DND-41 (cell line): ENCODE measurements at regions not wholly inside any gene's neighbourhood (a gene's known extent, or its start where the extent isn't known, plus 50 kb on each side); places are given as distances from the start of the nearest gene placed in this dataset.
"Not testable (repeated sequence)": the region's sequence is repeated elsewhere in the genome, so short reads cannot be mapped to it uniquely, and the experiment has no call there.

Source experiments
- ATAC-seq: fragments of 200-7000 bp; cut with Tn5 transposase; 3 replicates; pipeline ENCODE4 v1.9.1; 2021; ENCODE audit warnings: low read depth; ENCODE audit not compliant: insufficient read depth
- DNase-seq: peaks from one replicate; pipeline ENCODE4 v3.0.0-alpha.2; 2020
- H2AFZ ChIP-seq: 2 replicates; pipeline ENCODE4 v1.6.0; 2012; ENCODE audit warnings: low read depth, low read length
- H3K27ac ChIP-seq: 2 replicates; pipeline ENCODE4 v1.5.1; 2012; ENCODE audit warnings: low read length, inconsistent platforms
- H3K27me3 ChIP-seq: fragments of 200-600 bp; sonication (generic); 2 replicates; pipeline ENCODE4 v1.6.0; 2012; ENCODE audit warnings: low read length, mild to moderate bottlenecking, inconsistent platforms; ENCODE audit not compliant: insufficient read depth, poor library complexity
- H3K36me3 ChIP-seq: 2 replicates; pipeline ENCODE4 v1.5.1; 2012; ENCODE audit warnings: low read length, inconsistent platforms; ENCODE audit not compliant: insufficient read depth
- H3K4me1 ChIP-seq: 2 replicates; pipeline ENCODE4 v1.5.1; 2012; ENCODE audit warnings: mild to moderate bottlenecking, low read length; ENCODE audit not compliant: insufficient read depth
- H3K4me2 ChIP-seq: 2 replicates; pipeline ENCODE4 v1.6.0; 2012; ENCODE audit warnings: mild to moderate bottlenecking, moderate library complexity, low read length, inconsistent platforms; ENCODE audit not compliant: insufficient read depth
- H3K4me3 ChIP-seq, 2 experiments: fragments of 200-600 bp in 1 of 2; shearing (Covaris generic) in 1 of 2; 2 replicates each; pipeline ENCODE4 v1.5.1; 2012 to 2016; ENCODE audit warnings: inconsistent platforms in 2 of 2, low read length in 2 of 2, mild to moderate bottlenecking in 2 of 2, low read depth in 1 of 2, moderate library complexity in 1 of 2
- H3K79me2 ChIP-seq: 2 replicates; pipeline ENCODE4 v1.6.0; 2012; ENCODE audit warnings: low read length, inconsistent platforms; ENCODE audit not compliant: insufficient read depth
- H3K9ac ChIP-seq: 2 replicates; pipeline ENCODE4 v1.6.0; 2012; ENCODE audit warnings: low read depth, mild to moderate bottlenecking, inconsistent platforms, low read length, moderate library complexity
- H3K9me3 ChIP-seq: 2 replicates; pipeline ENCODE4 v1.5.1; 2012; ENCODE audit warnings: low read length, moderate library complexity, mild to moderate bottlenecking, inconsistent platforms; ENCODE audit not compliant: insufficient read depth, severe bottlenecking
- H4K20me1 ChIP-seq: 2 replicates; pipeline ENCODE4 v1.6.0; 2012; ENCODE audit warnings: low read length; ENCODE audit not compliant: insufficient read depth
- EZH2 ChIP-seq: IDR thresholded peaks from 3 replicates; pipeline ENCODE4 v1.6.1; 2012; ENCODE audit warnings: borderline replicate concordance, low read depth, mild to moderate bottlenecking, moderate library complexity, low read length, inconsistent platforms; ENCODE audit not compliant: severe bottlenecking
- TF ChIP-seq, protein P1 (sequence below): IDR thresholded peaks from 2 replicates; pipeline ENCODE4 v1.5.1; 2012; ENCODE audit warnings: borderline replicate concordance, low read length, moderate library complexity, mild to moderate bottlenecking; ENCODE audit not compliant: poor library complexity, severe bottlenecking; ENCODE audit errors: extremely low read depth

DNA sequence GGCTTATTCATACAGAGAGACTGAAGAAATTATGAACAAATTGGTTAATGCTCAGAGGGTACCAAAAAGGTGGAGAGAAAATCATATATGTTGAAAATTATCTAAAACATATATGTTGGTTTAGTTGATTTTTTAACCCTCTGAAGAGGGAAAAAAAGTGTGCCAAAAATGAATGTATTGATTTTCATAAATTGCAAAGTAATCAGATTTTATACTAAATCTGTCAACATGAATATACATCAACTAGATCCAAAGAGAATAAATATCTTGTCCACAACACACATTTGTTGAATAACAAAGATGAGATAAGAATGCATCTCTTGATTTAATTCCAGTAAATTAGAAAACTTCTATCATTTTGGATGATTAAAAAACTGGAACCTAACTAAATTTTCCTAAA, 125.3 kb upstream of the TACR3 start:
- Histone ChIP-seq H4K20me1 (no peaks in the 10 kb centered on the region), H3K4me2 (no peak overlapping the region), H2AFZ (no peak overlapping the region), H3K4me1 (no peaks in the 10 kb centered on the region), H3K27me3 (no peaks in the 10 kb centered on the region), H3K36me3 (no peaks in the 10 kb centered on the region), H3K9me3 (no peaks in the 10 kb centered on the region), H3K4me3 (no peak overlapping the region), H3K9ac (no peak overlapping the region), H3K27ac (no peak overlapping the region), H3K79me2 (no peaks in the 10 kb centered on the region)
- TF ChIP-seq, protein P1, sequence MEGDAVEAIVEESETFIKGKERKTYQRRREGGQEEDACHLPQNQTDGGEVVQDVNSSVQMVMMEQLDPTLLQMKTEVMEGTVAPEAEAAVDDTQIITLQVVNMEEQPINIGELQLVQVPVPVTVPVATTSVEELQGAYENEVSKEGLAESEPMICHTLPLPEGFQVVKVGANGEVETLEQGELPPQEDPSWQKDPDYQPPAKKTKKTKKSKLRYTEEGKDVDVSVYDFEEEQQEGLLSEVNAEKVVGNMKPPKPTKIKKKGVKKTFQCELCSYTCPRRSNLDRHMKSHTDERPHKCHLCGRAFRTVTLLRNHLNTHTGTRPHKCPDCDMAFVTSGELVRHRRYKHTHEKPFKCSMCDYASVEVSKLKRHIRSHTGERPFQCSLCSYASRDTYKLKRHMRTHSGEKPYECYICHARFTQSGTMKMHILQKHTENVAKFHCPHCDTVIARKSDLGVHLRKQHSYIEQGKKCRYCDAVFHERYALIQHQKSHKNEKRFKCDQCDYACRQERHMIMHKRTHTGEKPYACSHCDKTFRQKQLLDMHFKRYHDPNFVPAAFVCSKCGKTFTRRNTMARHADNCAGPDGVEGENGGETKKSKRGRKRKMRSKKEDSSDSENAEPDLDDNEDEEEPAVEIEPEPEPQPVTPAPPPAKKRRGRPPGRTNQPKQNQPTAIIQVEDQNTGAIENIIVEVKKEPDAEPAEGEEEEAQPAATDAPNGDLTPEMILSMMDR: no peak
- no peak for TF ChIP-seq EZH2
- no peak for DNase-seq
- no peak for ATAC-seq

DNA sequence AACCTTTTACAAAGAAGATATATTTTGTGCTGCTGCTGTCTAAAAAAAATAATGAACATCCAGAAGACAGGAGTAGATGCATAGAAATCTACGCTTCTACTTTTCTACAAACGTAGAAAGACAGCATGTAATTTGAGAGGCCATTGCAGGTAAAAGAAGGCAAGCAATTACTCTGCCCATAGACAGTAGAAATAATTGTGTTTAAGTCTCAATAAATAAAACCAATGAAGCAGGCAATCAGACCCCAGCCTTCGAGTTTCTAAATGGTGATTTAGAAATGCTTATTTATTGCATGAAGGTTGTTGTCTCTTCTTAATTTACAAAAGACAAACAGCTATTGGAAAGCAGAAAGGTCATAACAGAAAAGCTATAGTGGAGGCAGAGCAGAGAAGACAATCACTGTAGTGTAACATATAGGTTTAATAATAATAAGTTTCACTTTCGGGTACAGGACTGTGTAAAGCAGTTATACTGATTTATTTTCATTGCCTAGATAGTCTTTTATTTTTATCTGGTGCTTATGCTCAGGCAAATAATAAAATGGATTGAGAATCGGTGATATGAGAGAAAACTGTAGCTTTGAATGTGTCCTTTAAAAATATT, 123.0 kb upstream of the TACR3 start:
- no peak for ATAC-seq
- Histone ChIP-seq H3K4me3 (no peak overlapping the region), H3K79me2 (no peaks in the 10 kb centered on the region), H3K9ac (no peak overlapping the region), H3K36me3 (no peaks in the 10 kb centered on the region), H3K4me2 (no peak overlapping the region), H3K27ac (no peak overlapping the region), H3K27me3 (no peaks in the 10 kb centered on the region), H3K9me3 (no peaks in the 10 kb centered on the region), H2AFZ (no peak overlapping the region), H3K4me1 (no peaks in the 10 kb centered on the region), H4K20me1 (no peaks in the 10 kb centered on the region)
- DNase-seq: no peak
- TF ChIP-seq, protein P1: no peak
- no peak for TF ChIP-seq EZH2

DNA sequence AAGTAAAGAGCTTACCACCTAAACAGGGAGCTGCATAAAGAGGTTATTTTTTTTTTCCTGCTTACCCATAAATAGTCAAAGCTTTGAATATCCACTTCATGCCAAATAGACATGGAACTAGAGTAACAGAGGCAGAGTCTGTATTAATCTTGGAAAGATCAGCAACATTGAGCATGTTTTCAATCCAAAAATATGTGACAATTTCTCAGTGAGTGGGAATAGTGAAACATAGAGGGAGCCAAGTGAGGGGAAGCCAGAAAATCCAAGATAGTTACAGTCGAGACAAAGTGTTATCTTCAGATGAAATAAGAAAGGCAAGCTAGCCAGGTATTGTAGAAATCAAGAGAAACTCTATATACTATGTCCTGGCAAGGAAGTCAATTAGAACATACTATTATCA, 122.3 kb upstream of the TACR3 start:
- H3K4me2 ChIP-seq: no peak overlapping the region
- ATAC-seq: no peak
- H4K20me1 ChIP-seq: no peaks in the 10 kb centered on the region
- H3K27ac ChIP-seq: no peak overlapping the region
- no peaks in the 10 kb centered on the region for H3K27me3 ChIP-seq
- no peaks in the 10 kb centered on the region for H3K4me1 ChIP-seq
- no peak overlapping the region for H2AFZ ChIP-seq
- no peak overlapping the region for H3K4me3 ChIP-seq
- no peaks in the 10 kb centered on the region for H3K79me2 ChIP-seq
- no peak for TF ChIP-seq EZH2
- TF ChIP-seq, protein P1: no peak
- no peak overlapping the region for H3K9ac ChIP-seq
- H3K36me3 ChIP-seq: no peaks in the 10 kb centered on the region
- no peaks in the 10 kb centered on the region for H3K9me3 ChIP-seq
- DNase-seq: no peak

DNA sequence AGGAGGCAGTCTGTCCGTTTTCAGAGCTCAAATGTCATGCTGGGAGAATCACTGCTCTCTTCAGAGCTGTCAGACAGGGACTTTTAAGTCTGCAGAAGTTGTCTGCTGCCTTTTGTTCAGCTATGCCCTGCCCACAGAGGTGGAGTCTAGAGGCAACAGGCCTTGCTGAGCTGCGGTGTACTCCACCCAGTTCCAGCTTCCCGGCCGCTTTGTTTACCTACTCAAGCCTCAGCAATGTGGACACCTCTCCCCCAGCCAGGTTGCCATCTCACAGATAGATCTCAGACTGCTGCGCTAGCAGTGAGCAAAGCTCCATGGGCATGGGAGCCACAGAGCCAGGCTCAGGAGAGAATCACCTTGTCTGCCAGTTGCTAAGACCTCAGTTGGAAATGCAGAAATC, 90.5 kb upstream of the TACR3 start:
- DNase-seq, H3K9me3 ChIP-seq, H3K27me3 ChIP-seq, H3K79me2 ChIP-seq, H3K4me1 ChIP-seq, H3K4me3 ChIP-seq, H4K20me1 ChIP-seq, ATAC-seq, H3K27ac ChIP-seq, H3K9ac ChIP-seq, H3K4me2 ChIP-seq, H2AFZ ChIP-seq, H3K36me3 ChIP-seq: not testable (repeated sequence)
